Liver (tissue), 8 donors: ENCODE measurements at regions not wholly inside any gene's neighbourhood (a gene's known extent, or its start where the extent isn't known, plus 50 kb on each side); places are given as distances from the start of the nearest gene placed in this dataset.

ENCODE experiments used
- DNase-seq: peaks from one replicate; pipeline ENCODE4 v3.0.0-alpha.2; 2017; ENCODE audit warnings: low spot score
- H3K27ac ChIP-seq, 2 donors: one replicate each; pipeline ENCODE4 v1.7.0; 2013; ENCODE audit warnings: inconsistent platforms in 2 of 2, low read length in 2 of 2, control low read depth in 1 of 2, low read depth in 1 of 2, mild to moderate bottlenecking in 1 of 2
- H3K27me3 ChIP-seq, 4 donors: one replicate each; pipeline versions ENCODE4 v1.6.1 to v1.7.0; 2013; ENCODE audit warnings: low read length in 3 of 4, inconsistent platforms in 1 of 4, mild to moderate bottlenecking in 1 of 4, moderate library complexity in 1 of 4; ENCODE audit not compliant: control insufficient read depth in 4 of 4, insufficient read depth in 4 of 4
- H3K36me3 ChIP-seq, 4 donors: one replicate each; pipeline versions ENCODE4 v1.6.1 to v1.7.0; 2013; ENCODE audit warnings: low read length in 3 of 4, mild to moderate bottlenecking in 3 of 4, low read depth in 1 of 4, moderate library complexity in 1 of 4; ENCODE audit not compliant: control insufficient read depth in 4 of 4, insufficient read depth in 3 of 4
- H3K4me1 ChIP-seq, 4 donors: one replicate each; pipeline versions ENCODE4 v1.6.1 to v1.7.0; 2013; ENCODE audit warnings: low read length in 3 of 4, mild to moderate bottlenecking in 3 of 4, moderate library complexity in 1 of 4; ENCODE audit not compliant: control insufficient read depth in 4 of 4, insufficient read depth in 4 of 4
- H3K4me3 ChIP-seq, 3 donors: one replicate each; pipeline versions ENCODE4 v1.6.1 to v1.7.0; 2013; ENCODE audit warnings: low read length in 3 of 3, control low read depth in 1 of 3, low read depth in 1 of 3, mild to moderate bottlenecking in 1 of 3
- H3K9ac ChIP-seq, 2 donors: one replicate each; pipeline ENCODE4 v1.7.0; 2013; ENCODE audit warnings: low read length in 2 of 2, mild to moderate bottlenecking in 2 of 2, moderate library complexity in 2 of 2, control low read depth in 1 of 2, low read depth in 1 of 2
- H3K9me3 ChIP-seq, 4 donors: one replicate each; pipeline versions ENCODE4 v1.6.1 to v1.7.0; 2013; ENCODE audit warnings: low read length in 3 of 4; ENCODE audit not compliant: control insufficient read depth in 4 of 4
- CTCF ChIP-seq: fragments of 150-350 bp; IDR thresholded peaks from 2 replicates; pipeline ENCODE4 v1.5.1; 2017; ENCODE audit warnings: improper control_type of control experiment, low read depth, low read length; ENCODE audit not compliant: missing input control
- EGR1 ChIP-seq, 2 donors: IDR thresholded peaks; 2 replicates each; pipeline ENCODE4 v1.6.1; 2016 to 2018; ENCODE audit warnings: antibody characterized with exemption in 2 of 2, low read depth in 2 of 2
- FOXA1 ChIP-seq: IDR thresholded peaks from 2 replicates; pipeline ENCODE4 v1.6.1; 2016; ENCODE audit warnings: antibody characterized with exemption
- GABPA ChIP-seq, 2 donors: IDR thresholded peaks in 1 of 2; conservative IDR thresholded peaks in 1 of 2; 2 replicates each; pipeline ENCODE4 v1.6.1; 2016; ENCODE audit warnings: antibody characterized with exemption in 2 of 2, mild to moderate bottlenecking in 1 of 2, moderate library complexity in 1 of 2
- MAX ChIP-seq: IDR thresholded peaks from 2 replicates; pipeline ENCODE4 v1.6.1; 2016; ENCODE audit warnings: antibody characterized with exemption
- RAD21 ChIP-seq, 2 donors: IDR thresholded peaks; 2 replicates each; pipeline ENCODE4 v1.6.1; 2016; ENCODE audit warnings: antibody characterized with exemption in 2 of 2, mild to moderate bottlenecking in 2 of 2
- REST ChIP-seq: IDR thresholded peaks from 2 replicates; pipeline ENCODE4 v1.6.1; 2016; ENCODE audit warnings: antibody characterized with exemption, mild to moderate bottlenecking
- RXRA ChIP-seq, 2 donors: IDR thresholded peaks; 2 replicates each; pipeline ENCODE4 v1.6.1; 2017 to 2018; ENCODE audit warnings: antibody characterized with exemption in 2 of 2, mild to moderate bottlenecking in 1 of 2
- YY1 ChIP-seq: IDR thresholded peaks from 2 replicates; pipeline ENCODE4 v1.6.1; 2016; ENCODE audit warnings: antibody characterized with exemption, mild to moderate bottlenecking
- WGBS: extraction: QIAGEN DNeasy Blood & Tissue Kit; methylation state at CpG from one replicate; pipeline ENCODE4 v1.1.7; 2013; 5-methylcytosine and 5-hydroxymethylcytosine counted together
- donor health status: healthy.
- donor health status: healthy.
- donor health status: healthy.
- donor health status: healthy.
- donor health status: healthy.

DNA sequence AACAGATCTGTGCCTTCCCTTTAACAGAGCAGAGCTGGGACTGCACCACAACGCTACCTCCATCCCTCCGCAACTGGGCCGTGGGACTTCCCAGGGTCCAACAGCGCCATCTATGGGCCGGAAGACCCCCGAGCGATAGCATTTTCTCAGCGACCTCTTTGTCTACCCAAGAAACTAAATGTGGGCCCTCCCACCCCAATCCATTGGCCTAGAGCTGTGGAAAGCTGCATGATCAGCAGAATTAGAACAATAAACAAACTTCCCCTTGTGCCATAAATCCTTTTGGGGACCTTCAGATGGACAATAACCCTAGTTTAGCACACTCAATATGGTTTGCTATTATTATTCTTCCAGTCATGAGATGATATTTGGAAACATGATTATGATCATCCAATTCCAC, 74.8 kb upstream of the NTRK3 start:
- peaks cover 0 to 4% (median 0%) of the 10 kb centered on the region in 4 donors for H3K27me3 ChIP-seq
- peak; percentile 47 for DNase-seq
- no peak for TF ChIP-seq REST
- peak; percentile 18 for TF ChIP-seq CTCF
- H3K4me1 ChIP-seq: no peaks in the 10 kb centered on the region
- no peak overlapping the region for H3K4me3 ChIP-seq
- no peaks in the 10 kb centered on the region for H3K9me3 ChIP-seq
- H3K36me3 ChIP-seq: no peaks in the 10 kb centered on the region
- no peak overlapping the region for H3K9ac ChIP-seq
- H3K27ac ChIP-seq: no peak overlapping the region
- 10% methylated on average over 8 of the region's 8 CpGs for WGBS

- WGBS: 89% methylated on average over 3 of the region's 3 CpGs
Observed at GRCh38 chr15:88326924-88327323, 70.4 kb upstream of the NTRK3 start.

More at GRCh38 chr15:88326924-88327323, 70.4 kb upstream of the NTRK3 start:
- no peak overlapping the region for H3K4me3 ChIP-seq
- no peak overlapping the region for H3K9ac ChIP-seq
- no peak overlapping the region for H3K27ac ChIP-seq
- H3K36me3 ChIP-seq: no peaks in the 10 kb centered on the region
- no peaks in the 10 kb centered on the region for H3K9me3 ChIP-seq
- H3K27me3 ChIP-seq: peaks cover 0 to 6% (median 0%) of the 10 kb centered on the region in 4 donors
- no peaks in the 10 kb centered on the region for H3K4me1 ChIP-seq
- TF ChIP-seq REST (no peak), FOXA1 (no peak), GABPA (IDR thresholded peaks at IDR 0.05 in 1 of 2, conservative IDR thresholded peaks at IDR 0.05 in 1 of 2) (no peak), CTCF (no peak), RXRA (IDR thresholded peaks at IDR 0.05) (no peak), MAX (no peak), YY1 (no peak), EGR1 (IDR thresholded peaks at IDR 0.05; ENCODE audit: low read depth in 2 of 2) (no peak), RAD21 (IDR thresholded peaks at IDR 0.05) (no peak)
- DNase-seq: no peak
